MG63 (cell line): ENCODE measurements at regions not wholly inside any gene's neighbourhood (a gene's known extent, or its start where the extent isn't known, plus 50 kb on each side); places are given as distances from the start of the nearest gene placed in this dataset.
"Not testable (repeated sequence)": the region's sequence is repeated elsewhere in the genome, so short reads cannot be mapped to it uniquely, and the experiment has no call there.

Experiments
- DNase-seq: peaks from one replicate; pipeline ENCODE4 v3.0.0-alpha.2; 2020
- H3K27me3 ChIP-seq: fragments of 250-450 bp; sonication (Bioruptor Pico); 2 replicates; pipeline ENCODE4 v1.5.1; 2020; ENCODE audit warnings: mild to moderate bottlenecking, moderate library complexity
- H3K36me3 ChIP-seq: fragments of 250-450 bp; sonication (Bioruptor Pico); 2 replicates; pipeline ENCODE4 v1.5.1; 2020; ENCODE audit warnings: mild to moderate bottlenecking, moderate library complexity
- H3K4me3 ChIP-seq: fragments of 250-450 bp; sonication (Bioruptor Pico); 2 replicates; pipeline ENCODE4 v1.5.1; 2020; ENCODE audit warnings: mild to moderate bottlenecking, moderate library complexity
- H3K9me3 ChIP-seq: fragments of 250-450 bp; sonication (Bioruptor Pico); 2 replicates; pipeline ENCODE4 v1.5.1; 2020; ENCODE audit warnings: mild to moderate bottlenecking, moderate library complexity

- Histone ChIP-seq H3K36me3 (no peaks in the 10 kb centered on the region), H3K9me3 (peaks cover 23% of the 10 kb centered on the region), H3K4me3 (no peak overlapping the region), H3K27me3 (peaks cover 9% of the 10 kb centered on the region)
- peak; percentile 22 for DNase-seq
These were observed 52.2 kb upstream of the MKI67 start for GRCh38 chr10:128178302-128178958.

- peaks cover 19% of the 10 kb centered on the region for H3K27me3 ChIP-seq
- H3K9me3 ChIP-seq = peaks cover 11% of the 10 kb centered on the region; the same call in 1 of the 2 replicates
- H3K36me3 ChIP-seq = no peaks in the 10 kb centered on the region
- no peak for DNase-seq
- no peak overlapping the region for H3K4me3 ChIP-seq
These were observed 54.6 kb upstream of the MKI67 start for GRCh38 chr10:128180843-128181242.

DNA sequence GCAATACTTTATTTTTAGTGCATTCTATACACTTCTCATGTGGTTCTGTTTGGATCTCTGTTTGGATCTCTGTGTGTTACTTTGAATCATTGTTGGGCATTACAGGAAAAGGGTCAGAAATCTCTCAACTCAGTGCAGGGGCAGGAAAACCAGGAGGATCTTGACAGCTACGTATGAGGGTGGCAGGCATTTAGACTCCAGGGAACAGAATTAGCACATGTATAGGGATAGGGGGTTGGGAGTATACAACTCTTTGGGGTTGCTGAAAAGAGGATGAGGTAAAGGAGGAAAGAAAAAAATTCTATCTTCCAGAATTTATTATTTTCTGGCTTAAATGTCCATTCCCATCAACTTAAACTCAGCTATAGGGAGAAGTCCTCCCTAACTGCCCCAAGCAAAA is 59.4 kb upstream of the MKI67 start:
- Histone ChIP-seq H3K36me3 (no peaks in the 10 kb centered on the region), H3K9me3 (peaks cover 9% of the 10 kb centered on the region; the same call in 1 of the 2 replicates), H3K4me3 (no peak overlapping the region), H3K27me3 (peaks cover 19% of the 10 kb centered on the region)
- DNase-seq = no peak

DNA sequence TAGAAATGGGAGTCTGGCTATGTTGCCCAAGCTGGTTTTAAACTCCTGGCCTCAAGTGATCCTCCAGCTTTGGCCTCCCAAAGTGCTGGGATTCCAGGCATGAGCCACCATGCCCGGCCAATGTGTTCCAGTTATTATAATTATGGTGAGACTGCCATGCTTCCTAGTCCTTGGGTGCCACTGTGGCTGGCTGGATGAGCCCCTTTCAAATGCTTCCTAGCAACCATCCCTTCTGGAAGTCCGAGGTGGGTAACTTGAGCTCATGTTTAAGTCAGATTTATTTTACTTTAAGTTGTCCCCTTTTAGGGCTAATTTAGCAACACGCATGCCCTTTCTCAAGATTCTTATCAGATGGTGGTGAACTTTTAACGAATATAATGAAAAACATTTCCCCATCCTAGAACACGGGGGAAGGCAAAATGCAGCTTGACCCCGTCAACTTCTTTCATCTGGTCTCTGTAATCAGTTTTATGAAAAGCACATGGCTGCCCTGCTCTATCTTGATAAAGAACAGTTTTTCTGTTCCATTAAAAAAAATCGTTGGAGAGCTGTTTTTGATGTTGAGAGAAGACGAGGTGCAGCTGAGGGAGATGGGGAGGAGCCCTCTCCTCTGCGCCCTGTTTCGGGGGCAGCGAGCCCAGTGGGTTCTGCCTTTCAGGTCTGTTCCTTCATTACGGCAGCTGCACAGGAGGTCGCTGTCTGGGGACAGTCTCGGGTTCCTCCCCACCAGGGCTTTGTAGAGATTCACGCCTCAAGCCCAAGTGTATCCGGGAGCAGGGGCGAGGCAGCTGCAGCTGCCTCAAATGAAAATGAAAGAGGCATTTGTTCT is 61.0 kb upstream of the MKI67 start:
- no peak for DNase-seq
- Histone ChIP-seq H3K4me3 (no peak overlapping the region), H3K27me3 (peaks cover 12% of the 10 kb centered on the region), H3K9me3 (peaks cover 9% of the 10 kb centered on the region; the same call in 1 of the 2 replicates), H3K36me3 (no peaks in the 10 kb centered on the region)

DNA sequence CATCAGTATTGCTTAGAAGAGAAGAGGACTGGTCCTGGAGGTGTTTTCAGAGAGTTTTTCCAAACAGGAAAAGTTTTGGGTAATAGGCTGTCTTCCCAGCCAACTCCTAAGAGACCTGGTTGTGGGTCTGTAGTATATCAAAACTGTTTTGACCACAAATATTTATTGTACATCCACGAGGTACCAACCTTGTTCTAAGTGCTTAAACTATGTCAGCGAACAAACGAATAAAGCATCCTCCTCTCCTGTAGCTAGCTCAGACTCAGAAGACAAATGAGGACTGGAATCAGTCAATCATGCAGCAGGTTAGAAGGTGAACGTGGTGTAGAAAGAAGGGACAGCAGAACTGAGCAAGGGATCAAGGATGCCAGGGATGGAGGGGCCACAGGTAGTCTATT is 61.6 kb upstream of the MKI67 start:
- no peak for DNase-seq
- no peaks in the 10 kb centered on the region for H3K36me3 ChIP-seq
- H3K4me3 ChIP-seq = no peak overlapping the region
- H3K9me3 ChIP-seq = peaks cover 5% of the 10 kb centered on the region; the same call in 1 of the 2 replicates
- H3K27me3 ChIP-seq = peaks cover 12% of the 10 kb centered on the region

DNA sequence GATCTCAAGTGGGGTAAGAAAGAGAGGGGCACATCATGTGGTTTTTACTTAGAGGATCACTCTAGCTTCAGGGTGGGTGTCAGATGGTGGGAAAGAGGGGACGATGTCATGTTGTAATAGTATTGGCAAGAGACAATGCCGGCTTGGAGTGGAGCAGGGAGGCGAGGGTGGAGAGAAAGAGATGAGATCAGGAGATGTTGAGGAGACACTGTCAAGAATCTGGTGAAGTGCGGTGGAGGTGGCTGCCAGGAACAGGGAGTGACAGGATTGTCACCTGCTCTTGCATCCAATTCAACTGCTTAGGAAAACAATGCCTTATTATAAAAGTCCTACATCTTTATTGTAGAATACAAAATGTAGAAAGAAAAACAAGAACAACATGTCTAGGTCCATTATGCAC is 63.0 kb upstream of the MKI67 start:
- no peaks in the 10 kb centered on the region for H3K36me3 ChIP-seq
- DNase-seq = no peak
- H3K9me3 ChIP-seq = no peaks in the 10 kb centered on the region
- H3K27me3 ChIP-seq = peaks cover 10% of the 10 kb centered on the region
- no peak overlapping the region for H3K4me3 ChIP-seq

GRCh38 chr10:128191847-128192246 is 65.6 kb upstream of the MKI67 start:
- no peak for DNase-seq
- Histone ChIP-seq H3K27me3 (no peaks in the 10 kb centered on the region; the same call in 1 of the 2 replicates), H3K9me3 (no peaks in the 10 kb centered on the region), H3K36me3 (no peaks in the 10 kb centered on the region), H3K4me3 (no peak overlapping the region)

DNA sequence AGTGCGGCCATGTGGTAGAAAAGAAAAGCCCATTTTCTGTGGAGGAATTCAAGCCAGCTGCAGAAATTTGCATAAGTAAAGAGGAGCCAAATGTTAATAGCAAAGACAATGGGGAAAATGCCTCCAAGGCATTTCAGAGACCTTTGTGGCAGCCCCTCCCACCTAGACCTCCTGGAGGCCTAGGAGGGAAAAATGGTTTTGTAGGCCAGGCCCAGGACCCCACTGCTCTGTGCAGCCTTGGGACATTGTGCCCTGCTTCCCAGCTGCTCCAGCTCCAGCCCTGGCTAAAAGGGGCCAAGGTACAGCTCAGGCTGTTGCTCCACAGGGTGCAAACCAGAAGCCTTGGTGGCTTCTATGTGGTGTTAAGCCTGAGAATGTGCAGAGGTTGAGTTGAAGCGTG is 75.6 kb upstream of the MKI67 start:
- not testable (repeated sequence) for H3K4me3 ChIP-seq, H3K9me3 ChIP-seq, H3K36me3 ChIP-seq, H3K27me3 ChIP-seq, DNase-seq

DNA sequence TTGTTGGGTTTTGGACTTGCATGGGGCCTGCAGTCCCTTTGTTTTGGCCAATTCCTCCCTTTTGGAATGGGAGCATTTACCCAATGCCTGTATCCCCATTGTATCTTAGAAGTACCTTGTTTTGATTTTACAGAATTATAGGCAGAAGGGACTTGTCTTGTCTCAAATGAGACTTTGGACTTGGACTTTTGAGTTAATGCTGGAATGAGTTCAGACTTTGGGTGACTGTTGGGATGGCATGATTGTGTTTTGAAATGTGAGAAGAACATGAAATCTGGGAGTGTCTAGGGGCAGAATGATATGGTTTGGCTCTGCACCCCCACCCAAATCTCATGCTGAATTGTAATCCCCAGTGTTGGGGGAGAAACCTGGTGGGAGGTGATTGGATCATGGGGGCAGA is 76.8 kb upstream of the MKI67 start:
- H3K4me3 ChIP-seq = no peak overlapping the region
- DNase-seq = no peak
- no peaks in the 10 kb centered on the region; the same call in 1 of the 2 replicates for H3K27me3 ChIP-seq
- no peaks in the 10 kb centered on the region for H3K9me3 ChIP-seq
- no peaks in the 10 kb centered on the region for H3K36me3 ChIP-seq

DNA sequence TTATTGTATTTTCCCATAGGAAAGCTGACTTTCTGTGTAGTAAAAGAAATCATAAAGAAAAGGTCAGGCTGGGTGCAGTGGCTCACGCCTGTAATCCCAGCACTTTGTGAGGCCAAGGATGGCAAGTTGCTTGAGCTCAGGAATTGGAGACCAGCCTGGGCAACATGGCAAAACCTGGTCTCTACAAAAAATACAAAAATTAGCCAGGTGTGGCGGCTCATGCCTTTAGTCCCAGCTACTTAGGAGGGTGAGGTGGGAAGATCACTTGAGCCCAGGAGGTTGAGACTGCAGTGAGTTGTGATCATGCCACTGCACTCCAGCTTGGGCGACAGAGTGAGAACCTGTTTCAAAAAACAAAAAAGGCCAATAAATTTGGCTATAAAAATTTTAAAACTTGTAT is 79.4 kb upstream of the MKI67 start:
- DNase-seq, H3K4me3 ChIP-seq, H3K27me3 ChIP-seq, H3K9me3 ChIP-seq, H3K36me3 ChIP-seq: not testable (repeated sequence)

- H3K36me3 ChIP-seq = no peaks in the 10 kb centered on the region
- DNase-seq = no peak
- no peak overlapping the region for H3K4me3 ChIP-seq
- H3K9me3 ChIP-seq = no peaks in the 10 kb centered on the region
- H3K27me3 ChIP-seq = no peaks in the 10 kb centered on the region; the same call in 1 of the 2 replicates
These were observed 80.5 kb upstream of the MKI67 start for GRCh38 chr10:128206676-128207075.

DNA sequence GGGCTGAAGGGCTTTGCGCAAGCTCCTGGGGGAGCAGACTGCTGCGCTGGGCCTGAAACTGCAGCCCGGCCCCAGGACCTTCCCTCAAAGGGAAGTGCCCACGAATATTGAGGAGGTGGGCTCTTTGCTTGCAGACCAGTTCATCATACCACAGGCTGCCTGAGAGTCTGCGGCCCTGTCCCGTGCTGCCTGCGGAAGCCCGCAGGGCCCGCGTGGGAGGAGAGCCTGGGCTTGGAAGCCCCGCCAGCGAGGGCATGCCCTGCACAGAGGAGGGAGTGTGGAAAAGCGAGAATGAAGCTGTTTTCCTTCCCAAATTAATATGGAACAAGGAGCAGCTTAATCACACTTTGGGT is 83.6 kb upstream of the MKI67 start:
- Histone ChIP-seq H3K4me3 (peak overlapping the region; percentile 63), H3K36me3 (no peaks in the 10 kb centered on the region), H3K27me3 (no peaks in the 10 kb centered on the region), H3K9me3 (no peaks in the 10 kb centered on the region)
- no peak for DNase-seq

- Histone ChIP-seq H3K36me3 (no peaks in the 10 kb centered on the region), H3K27me3 (no peaks in the 10 kb centered on the region), H3K4me3 (peak overlapping the region; percentile 63), H3K9me3 (no peaks in the 10 kb centered on the region)
- peak; percentile 55 for DNase-seq
These were observed 84.2 kb upstream of the MKI67 start for GRCh38 chr10:128210215-128211063.

DNA sequence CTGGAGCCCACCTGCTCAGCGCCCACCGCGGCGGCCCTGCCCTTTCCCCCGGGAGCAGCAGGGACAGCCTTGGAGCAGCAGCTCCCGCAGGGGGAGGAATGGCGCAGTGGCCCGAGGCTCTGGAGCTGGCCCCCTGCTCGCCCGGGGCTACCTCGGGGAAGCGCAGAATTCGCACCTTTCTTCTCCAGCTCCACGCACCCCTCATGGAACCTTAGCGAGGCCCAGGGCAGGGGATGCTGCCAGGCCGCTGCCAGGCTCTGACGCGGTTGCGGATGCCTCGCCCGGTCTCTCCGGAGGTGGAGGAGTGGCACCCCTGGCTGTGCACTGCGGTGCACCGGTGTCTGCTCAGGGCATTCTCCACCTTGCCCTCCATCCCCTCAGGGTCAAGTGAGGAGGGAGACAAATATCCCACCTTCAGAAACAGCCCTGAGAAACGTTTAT is 84.9 kb upstream of the MKI67 start:
- Histone ChIP-seq H3K9me3 (no peaks in the 10 kb centered on the region), H3K27me3 (no peaks in the 10 kb centered on the region), H3K4me3 (no peak overlapping the region), H3K36me3 (no peaks in the 10 kb centered on the region)
- DNase-seq = no peak

DNA sequence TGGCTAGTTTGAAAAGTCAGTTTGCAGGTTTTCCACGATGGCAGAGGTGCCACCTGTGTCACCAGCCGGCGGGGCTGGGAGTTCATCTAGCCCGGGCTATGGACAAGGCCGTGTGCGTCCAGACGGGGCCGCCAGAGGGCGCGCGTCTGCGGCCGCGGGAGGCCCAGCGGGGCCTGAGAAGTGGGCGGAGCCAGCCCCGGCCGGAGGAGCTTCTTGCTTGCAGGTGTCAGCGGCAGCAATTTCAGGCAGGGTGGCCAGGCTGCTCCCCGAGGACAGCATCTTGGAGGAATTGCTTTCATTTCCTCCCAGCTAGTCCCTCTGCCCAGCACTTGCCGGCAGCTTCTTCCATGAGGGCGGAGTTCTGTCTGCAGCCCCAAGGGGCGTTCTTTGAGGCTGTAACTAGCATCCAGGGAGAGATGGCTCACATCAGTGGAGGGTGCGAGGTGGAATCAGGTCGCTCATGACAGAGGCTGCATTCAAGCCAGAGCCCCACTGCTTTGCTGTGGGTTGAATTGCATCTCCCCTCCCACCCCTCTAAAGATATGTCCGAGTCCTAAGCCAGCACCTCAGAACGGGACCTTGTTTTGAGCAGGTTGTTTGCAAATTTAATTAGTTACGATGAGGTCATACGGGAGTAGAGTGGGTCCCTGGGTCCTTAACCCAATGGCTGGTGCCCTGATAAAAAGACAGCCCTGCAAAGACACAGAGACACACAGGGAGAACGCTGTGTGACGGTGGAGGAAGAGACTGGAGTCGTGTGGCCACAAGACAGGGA is 85.9 kb upstream of the MKI67 start:
- Histone ChIP-seq H3K27me3 (no peaks in the 10 kb centered on the region), H3K36me3 (no peaks in the 10 kb centered on the region), H3K4me3 (peak overlapping the region; percentile 30), H3K9me3 (no peaks in the 10 kb centered on the region)
- peak; percentile 69 for DNase-seq

DNA sequence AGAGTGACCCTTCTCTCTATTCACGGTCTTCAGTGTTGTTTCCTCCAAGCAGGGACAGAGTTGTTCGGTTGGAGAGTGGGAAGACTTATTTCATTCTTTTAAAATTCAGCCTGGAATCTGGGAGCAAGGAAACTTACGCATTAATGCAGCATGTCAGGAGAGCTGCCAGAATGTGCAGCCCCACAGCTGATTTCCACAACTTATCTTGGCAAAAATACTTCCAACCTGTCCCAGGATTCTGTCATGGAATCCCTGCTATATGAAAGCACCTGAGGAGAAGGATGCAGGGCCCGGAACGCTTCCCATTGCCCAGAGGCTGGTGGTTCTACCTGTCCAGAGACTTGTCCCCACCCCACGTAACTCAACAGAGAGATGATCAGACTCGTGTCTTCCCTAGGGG is 86.9 kb upstream of the MKI67 start:
- DNase-seq = no peak
- Histone ChIP-seq H3K27me3 (no peaks in the 10 kb centered on the region), H3K36me3 (no peaks in the 10 kb centered on the region), H3K4me3 (no peak overlapping the region), H3K9me3 (no peaks in the 10 kb centered on the region)
